ENCODE measurements at regions not wholly inside any gene's neighbourhood (a gene's known extent, or its start where the extent isn't known, plus 50 kb on each side); places are given as distances from the start of the nearest gene placed in this dataset.
A peak's percentile ranks its signal among the peaks of the same experiment; 100 is the strongest.
"Not testable (repeated sequence)": the region's sequence is repeated elsewhere in the genome, so short reads cannot be mapped to it uniquely, and the experiment has no call there.

DNA sequence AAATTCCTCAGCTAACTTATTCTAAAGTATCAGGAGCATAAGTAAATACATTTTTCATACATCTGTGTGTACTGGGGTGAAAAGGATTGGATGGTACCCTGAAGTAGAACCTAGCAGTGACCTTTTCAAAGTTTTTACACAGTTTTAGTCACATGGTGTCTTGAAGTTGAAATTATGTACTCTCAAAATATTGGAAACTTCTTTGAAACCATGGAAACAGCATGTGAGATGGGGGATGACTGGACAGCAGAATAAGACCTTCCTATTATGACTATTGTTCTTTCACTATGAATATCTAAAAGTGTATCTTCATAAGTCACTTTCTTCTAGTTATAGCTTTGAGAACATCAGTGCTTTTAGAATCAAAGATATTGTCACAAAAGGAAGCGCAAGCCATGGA lies 301.5 kb upstream of the ELAVL2 start:
- in situ Hi-C loops (cut with MboI; ENCODE audit: low pct_unique_long_range_greater_than_20kb, low sequenced_read_pairs): no loop called here
- DNase-seq: no peak

DNA sequence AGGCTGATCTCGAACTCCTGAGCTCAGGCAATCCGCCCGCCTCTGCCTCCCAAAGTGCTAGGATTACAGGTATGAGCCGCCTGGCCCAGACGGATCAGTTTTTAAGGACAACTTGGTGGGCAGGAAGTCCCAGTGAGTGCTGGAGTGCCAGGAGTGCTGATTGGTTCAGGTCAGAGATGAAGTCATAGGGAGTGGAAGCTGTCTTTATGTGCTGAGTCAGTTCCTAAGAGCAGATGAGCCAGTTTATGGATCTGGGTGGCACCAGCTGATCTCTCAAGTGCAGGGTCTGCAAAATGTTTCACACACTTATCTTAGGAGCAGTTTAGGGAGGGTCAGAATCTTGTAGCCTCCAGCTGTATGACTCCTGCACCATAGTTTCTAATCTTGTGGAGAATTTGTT lies 292.1 kb upstream of the ELAVL2 start:
- DNase-seq: no peak
- in situ Hi-C loops (cut with MboI; ENCODE audit: low pct_unique_long_range_greater_than_20kb, low sequenced_read_pairs): no loop called here

DNA sequence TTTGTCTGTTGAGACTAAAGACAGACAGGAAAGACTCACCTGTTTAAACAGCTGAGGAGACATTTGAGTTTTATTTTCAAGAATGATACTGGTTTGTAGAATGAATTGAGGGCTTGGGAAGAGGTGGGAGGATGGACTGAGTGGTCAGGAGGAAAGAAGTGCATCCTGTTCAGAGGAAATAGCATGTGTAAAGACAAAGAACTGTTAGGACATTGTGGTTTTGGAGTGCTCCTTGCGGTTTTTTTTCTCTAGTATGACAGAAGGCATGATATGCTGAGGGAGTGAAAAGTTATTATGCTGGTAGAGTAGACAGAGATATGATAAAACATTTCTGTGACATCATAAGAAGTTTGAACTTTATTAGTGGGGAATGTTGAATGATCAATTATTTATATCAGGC lies 270.7 kb upstream of the ELAVL2 start:
- DNase-seq: peak; percentile 84
- in situ Hi-C loops (cut with MboI; ENCODE audit: low pct_unique_long_range_greater_than_20kb, low sequenced_read_pairs): no loop called here

DNA sequence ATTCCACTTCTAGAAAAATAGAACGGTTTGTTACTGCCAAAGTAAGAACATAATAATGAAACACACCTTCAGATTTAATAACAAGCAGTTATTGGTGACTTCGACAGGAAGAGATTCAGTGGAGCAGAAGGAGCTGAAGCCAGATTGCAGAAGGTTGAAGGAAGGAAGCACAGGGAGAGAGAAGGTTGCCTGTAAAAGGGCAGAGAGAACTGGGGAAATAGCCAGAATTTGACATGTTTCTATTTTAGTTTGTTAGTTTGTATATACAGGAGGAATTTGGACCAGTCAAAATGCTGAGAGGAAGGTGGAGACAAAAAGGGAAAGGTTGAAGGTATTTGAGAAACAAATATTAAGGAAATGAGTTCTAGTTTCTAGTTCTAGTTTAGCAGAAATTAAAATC lies 269.2 kb upstream of the ELAVL2 start:
- peak; percentile 8 for DNase-seq
- in situ Hi-C loops (cut with MboI; ENCODE audit: low pct_unique_long_range_greater_than_20kb, low sequenced_read_pairs): no loop called here

DNA sequence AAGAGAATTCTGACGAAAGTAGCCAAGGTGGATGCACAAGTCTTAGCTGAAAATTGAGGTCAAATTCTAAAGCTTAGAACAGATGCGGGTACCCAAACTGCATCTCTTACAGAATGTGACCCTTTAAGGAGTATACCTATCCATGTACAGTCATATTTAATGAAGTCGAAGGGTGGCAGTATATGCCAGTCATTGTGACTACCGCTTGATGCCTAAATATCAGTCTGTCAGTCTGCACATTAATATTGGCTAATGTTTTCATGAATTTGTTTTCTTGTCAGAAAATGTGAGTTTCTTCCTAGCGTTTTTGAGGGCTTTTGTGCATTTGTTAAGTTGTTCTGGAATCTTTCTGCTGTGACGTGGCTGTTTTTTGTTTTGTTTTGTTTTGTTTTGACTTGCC lies 264.5 kb upstream of the ELAVL2 start:
- DNase-seq: no peak
- in situ Hi-C loops (cut with MboI; ENCODE audit: low pct_unique_long_range_greater_than_20kb, low sequenced_read_pairs): no loop called here

DNA sequence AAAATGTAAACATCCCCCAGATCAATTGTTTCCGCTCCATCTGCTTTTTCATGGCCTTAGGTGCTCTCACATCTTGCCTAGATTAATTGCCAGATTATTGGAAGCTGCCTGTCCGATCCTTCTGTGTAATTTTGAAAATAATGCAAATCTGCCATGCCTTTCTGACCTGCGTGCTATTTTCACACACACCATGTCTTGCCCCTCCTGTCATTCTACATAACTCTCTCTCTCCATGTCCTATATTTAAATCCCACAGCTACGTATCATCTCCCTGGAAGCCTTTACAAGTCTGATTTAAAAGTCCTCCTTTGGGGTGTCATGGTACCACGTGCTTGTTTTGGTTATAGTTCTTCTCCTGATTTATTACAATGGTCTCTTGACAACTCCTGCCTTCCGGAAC lies 247.6 kb upstream of the ELAVL2 start:
- in situ Hi-C loops (cut with MboI; ENCODE audit: low pct_unique_long_range_greater_than_20kb, low sequenced_read_pairs): no loop called here
- no peak for DNase-seq

DNA sequence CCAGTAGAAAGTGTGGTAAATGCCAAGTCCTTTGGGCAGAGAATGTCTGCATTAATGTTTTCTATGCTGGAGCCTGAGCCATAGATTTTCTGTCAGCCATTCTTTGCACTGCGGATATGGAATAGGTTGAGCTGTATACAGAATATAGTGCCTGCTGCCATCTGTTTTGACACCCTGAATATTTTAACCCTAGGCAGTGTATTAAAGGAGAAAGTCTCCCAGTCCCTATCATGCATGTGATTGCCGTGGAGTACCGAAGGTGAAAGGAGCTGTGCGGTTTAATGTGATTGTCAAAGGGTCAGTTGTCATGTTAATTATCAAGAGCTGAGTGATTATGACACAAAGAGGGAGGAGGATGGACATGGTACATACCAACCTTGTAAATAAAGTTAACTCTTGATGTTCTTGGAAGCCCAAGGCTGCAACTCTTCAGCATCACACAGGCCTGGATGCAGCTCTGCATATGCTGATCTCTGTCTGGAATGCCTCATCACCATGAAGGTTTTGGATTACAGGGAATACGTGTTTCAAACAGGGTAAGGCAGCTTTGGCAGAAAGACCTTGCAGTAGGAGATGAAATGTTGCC lies 247.1 kb upstream of the ELAVL2 start:
- in situ Hi-C loops (cut with MboI; ENCODE audit: low pct_unique_long_range_greater_than_20kb, low sequenced_read_pairs): no loop called here

DNA sequence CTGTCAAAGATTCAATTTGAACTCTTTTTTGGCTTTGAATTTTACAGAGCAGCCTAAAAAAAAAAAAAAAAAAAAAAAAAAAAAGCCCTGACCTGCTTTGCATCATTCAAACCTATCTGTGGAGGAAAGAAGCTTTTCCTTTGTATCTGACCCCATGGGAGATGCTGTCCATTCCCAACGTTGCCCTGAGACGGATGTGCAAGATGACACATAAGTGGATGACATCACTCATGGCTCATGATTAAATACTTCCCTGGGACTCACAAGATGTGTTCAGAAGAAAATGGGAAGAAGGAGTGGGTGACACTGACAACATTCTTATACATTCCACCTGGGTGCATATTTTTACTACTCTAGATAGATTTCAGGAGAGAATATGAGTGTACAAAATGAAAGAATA lies 245.7 kb upstream of the ELAVL2 start:
- in situ Hi-C loops (cut with MboI; ENCODE audit: low pct_unique_long_range_greater_than_20kb, low sequenced_read_pairs): no loop called here
- DNase-seq: no peak

More for the DNA sequence above, 247.1 kb upstream of the ELAVL2 start:
- no peak for DNase-seq

DNA sequence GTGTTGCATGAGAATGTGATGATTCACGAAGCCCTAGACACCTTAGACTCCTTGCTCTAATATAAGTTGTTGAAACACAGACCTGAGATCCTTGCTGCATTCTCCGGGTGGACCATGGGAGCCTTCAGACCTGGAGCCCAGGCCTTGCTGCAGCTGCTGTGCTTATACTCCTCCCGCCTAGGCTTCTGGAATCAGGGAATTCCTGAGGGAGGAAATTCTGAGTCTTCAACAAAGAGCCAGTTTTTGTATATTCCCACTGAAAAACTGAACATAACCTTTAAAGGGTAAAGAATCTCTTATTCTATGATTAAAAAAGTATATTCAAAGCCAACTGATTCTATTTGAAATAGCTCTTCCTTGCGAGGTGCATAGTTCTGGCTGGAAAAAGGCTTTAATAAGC lies 245.1 kb upstream of the ELAVL2 start:
- in situ Hi-C loops (cut with MboI; ENCODE audit: low pct_unique_long_range_greater_than_20kb, low sequenced_read_pairs): no loop called here
- DNase-seq: no peak

DNA sequence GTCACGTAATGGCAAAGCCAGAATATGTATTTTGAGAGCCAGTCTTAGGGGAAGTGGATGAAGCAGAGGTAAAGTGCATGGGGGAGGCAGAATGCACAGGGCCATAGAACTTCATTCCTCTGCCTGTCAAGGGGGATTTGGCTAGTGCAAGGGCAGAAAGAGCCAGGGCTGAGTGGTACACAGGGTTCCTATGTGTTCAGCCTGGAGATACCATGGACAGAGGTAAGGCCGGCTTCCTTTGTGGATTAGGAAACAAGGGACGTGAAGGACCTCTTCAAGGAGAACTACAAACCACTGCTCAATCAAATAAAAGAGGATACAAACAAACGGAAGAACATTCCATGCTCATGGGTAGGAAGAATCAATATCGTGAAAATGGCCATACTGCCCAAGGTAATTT lies 241.1 kb upstream of the ELAVL2 start:
- in situ Hi-C loops (cut with MboI; ENCODE audit: low pct_unique_long_range_greater_than_20kb, low sequenced_read_pairs); DNase-seq: not testable (repeated sequence)

DNA sequence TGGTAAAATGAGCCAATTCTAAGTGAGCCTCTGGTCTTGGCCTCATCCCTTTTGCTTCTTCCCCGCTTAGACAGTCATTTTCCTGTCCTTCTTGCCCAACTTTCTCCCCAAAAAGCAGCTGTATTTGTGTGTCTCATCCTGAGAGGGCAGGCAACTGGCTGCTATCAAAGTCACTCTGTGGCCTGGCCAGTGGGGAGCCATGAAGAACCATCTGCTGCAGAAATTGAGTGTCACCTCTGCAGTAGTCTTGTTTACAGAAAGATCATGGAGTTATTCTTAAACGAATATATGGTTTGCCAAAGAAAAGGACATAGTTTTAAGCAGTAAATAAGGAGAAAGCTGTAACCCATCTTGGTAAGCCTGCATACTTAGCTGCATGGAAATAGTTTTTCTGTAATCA lies 233.6 kb upstream of the ELAVL2 start:
- DNase-seq: no peak
- in situ Hi-C loops (cut with MboI; ENCODE audit: low pct_unique_long_range_greater_than_20kb, low sequenced_read_pairs): no loop called here

DNA sequence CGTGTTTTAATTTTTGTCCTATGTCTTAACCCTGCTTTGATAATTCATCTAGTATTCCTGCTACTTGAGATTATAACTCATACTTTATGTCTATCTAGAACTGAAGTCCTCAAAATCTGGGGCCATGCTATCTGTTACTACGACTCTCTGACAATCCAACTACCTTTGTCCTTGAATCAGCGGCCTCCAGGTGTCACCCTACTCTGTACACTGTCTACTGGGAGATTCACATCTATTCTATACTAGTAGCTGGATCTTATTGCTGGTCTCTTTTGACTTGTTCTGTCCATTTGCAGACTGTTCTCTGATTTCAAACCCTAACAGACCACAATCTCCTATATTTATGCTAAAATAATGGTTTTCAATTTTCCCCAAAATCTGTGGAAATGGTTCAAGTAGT lies 225.5 kb upstream of the ELAVL2 start:
- DNase-seq: no peak
- in situ Hi-C loops (cut with MboI; ENCODE audit: low pct_unique_long_range_greater_than_20kb, low sequenced_read_pairs): no loop called here

DNA sequence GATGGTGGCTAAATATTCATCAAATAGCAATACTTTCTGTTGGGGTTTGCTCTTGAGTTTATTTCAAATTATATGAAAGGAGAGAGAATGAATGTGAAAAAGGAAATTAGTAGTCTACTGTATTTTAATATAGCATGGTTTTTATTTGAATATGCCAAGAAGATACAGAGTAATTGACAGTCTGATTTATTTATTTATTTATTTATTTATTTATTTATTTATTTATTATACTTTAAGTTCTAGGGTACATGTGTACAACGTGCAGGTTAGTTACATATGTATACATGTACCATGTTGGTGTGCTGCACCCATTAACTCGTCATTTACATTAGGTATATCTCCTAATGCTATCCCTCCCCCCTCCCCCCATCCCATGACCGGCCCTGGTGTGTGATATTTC lies 224.2 kb upstream of the ELAVL2 start:
- DNase-seq; in situ Hi-C loops (cut with MboI; ENCODE audit: low pct_unique_long_range_greater_than_20kb, low sequenced_read_pairs): not testable (repeated sequence)

DNA sequence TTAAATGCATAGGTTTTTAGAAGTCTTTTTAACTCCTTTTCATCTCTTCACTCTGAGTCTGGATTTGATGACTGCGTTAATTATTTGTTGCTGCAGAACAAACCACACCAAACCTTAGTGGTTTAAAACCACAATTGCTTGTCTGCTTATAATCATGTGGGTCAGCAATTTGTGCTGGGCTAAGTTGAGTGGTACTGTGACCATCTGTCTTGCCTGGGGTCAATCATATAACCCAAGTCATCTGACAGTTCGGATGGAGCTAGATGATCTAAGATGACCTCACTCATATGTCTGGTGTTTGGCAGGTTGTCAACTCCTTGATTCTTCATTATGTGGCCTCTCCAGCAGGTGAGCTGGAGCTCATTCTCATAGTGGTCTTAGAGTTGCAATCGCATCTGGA lies 219.1 kb upstream of the ELAVL2 start:
- in situ Hi-C loops (cut with MboI; ENCODE audit: low pct_unique_long_range_greater_than_20kb, low sequenced_read_pairs): no loop called here
- no peak for DNase-seq

DNA sequence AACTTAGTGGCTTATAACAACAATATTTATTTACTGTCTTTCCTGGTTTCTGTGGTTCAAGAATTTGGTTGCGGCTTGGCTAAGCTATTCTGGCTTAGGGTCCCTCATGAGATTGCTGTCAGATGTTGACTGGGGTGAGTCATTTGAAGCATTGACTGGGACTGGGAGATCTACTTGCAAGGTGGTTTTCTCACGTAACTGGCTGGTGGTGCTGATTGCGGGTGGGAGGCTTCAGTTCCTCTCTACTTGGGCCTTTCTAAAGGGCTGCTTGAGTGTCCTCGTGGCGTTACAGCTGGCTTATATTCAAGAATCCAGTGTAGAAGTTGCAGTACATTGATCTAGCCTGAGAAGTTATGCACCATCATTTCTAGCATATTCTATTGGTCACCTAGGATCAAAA lies 218.5 kb upstream of the ELAVL2 start:
- in situ Hi-C loops (cut with MboI; ENCODE audit: low pct_unique_long_range_greater_than_20kb, low sequenced_read_pairs): no loop called here
- DNase-seq: no peak

DNA sequence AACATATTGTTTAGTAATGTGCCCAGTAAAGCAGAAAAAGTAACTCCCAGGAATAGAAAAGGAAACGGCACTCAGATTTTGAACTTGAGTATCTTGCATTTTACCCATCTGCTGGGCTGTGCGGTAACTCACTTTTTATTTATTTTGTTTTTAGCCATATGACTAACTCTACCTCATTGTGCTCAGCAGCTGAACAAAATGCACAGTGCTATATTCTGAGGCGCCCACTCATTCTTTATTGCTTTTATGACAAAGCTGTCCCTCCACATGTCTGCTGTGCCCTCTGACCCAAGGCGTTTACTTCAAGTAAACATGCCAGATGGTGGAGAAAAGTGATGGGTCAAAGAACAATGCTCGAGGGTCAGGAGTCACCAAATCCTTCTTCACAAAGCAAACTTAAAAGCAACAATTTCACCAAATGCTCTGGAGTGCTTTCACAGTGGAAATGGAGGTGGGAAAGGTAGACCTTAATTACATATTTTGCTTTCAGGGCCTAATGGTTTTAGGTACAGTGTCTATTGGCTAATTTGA lies 215.2 kb upstream of the ELAVL2 start:
- no peak for DNase-seq
- in situ Hi-C loops (cut with MboI; ENCODE audit: low pct_unique_long_range_greater_than_20kb, low sequenced_read_pairs): no loop called here

DNA sequence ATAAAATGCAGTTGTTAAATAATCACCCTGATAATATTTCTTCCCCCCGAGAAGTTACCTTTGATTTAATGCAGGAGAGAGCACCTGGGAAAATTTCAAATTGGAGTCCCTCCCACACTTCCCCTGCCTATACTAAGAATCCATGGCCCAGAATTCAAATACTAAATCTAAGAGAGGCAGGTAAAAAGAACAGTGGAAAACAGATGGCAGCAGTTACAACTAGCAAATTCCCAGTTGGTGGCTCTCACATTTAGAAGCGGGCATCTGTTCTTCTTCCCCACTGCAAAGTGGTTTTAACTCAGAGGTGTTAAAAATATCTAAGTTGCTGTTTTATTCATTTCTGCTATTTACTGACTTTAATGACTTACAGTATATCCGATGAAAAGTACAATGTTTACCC lies 210.4 kb upstream of the ELAVL2 start:
- no peak for DNase-seq
- in situ Hi-C loops (cut with MboI; ENCODE audit: low pct_unique_long_range_greater_than_20kb, low sequenced_read_pairs): no loop called here

DNA sequence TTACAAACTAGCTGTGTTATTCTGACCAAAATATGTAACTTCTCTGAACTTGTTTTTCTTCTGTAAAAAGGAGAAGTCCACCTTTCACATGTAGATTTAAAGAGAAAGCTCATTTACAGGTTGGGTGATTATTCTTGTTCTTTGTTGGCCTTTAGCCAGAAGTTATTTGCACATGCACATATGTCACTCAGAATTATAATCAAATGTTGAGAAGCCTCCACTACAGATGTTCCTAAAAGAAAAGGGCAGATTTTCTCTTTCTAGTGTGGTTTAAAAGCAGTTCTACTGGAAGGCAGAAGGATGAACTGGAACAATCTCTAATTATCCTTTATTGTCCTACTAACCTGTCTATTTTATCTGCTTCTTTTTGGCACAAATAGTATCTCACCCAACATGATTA lies 209.8 kb upstream of the ELAVL2 start:
- in situ Hi-C loops (cut with MboI; ENCODE audit: low pct_unique_long_range_greater_than_20kb, low sequenced_read_pairs): no loop called here
- DNase-seq: no peak

DNA sequence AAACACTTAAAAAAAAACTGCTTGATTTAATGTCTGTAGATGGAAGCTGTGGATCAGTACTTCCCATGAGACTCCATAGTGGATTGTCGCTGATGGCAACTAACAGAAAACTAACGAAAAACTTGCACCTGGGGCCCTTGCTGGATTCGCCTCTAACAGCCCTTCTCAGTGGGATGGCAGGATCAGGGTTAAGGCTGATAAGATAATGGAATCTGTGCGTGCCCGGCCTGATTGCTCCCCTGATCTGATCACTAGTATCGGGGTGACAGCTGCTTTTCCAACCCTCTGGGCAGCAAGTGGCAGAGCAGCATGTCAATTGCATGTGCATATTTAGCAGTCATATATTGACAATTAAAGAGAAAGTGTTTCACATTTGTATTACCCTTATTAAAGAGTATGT lies 185.8 kb upstream of the ELAVL2 start:
- DNase-seq: no peak
- in situ Hi-C loops (cut with MboI; ENCODE audit: low pct_unique_long_range_greater_than_20kb, low sequenced_read_pairs): no loop called here

DNA sequence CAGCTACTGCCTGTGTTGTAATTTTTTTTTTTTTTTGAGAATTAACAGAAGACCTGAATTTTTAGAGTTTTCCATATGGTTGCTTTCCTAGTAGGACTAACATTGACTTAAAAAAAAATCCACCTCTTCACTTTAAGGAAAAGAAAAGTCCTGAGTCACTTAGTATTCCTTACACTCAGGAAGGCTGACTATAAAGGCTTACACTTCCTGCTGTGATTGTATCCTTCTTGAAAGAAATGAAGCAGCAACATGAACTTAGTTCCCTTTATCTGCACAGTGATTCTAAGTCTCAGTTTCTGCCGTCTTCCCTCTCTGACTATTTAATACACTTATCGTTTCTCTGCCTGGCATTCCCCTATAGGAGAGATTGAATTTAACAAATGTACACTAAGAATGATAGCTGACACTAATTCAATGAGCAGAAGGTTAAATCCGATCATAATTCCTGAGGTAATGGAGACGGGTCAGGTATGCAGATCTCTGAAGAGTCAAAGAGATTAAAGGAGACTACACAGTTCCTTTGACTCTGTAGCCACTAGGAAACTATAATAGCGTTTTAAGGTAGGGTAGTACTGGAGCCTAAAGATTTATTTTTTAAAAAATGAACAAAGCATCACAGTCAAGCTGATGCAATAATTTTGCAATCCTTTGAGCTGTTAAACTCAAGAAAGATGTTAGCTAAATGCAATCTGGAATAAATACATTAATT lies 185.1 kb upstream of the ELAVL2 start:
- in situ Hi-C loops (cut with MboI; ENCODE audit: low pct_unique_long_range_greater_than_20kb, low sequenced_read_pairs): no loop called here
- no peak for DNase-seq

DNA sequence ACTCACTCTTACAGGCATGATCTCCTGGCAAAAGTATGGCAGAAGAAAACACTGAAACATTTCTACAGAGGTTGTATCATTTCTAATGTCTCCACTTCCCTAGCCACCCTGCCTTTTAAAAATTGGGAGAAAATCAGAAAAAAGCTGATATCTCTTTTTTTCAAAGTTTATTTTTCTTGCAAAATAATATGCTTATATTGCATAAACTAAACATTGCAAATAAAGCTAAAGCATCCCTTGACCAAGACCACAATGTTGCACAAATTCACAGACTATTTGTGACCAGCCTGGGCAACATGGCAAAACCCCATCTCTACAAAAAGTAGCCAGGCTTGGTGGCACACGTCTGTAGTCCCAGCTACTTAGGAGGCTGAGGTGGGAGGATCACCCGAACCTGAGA lies 183.3 kb upstream of the ELAVL2 start:
- DNase-seq: no peak
- in situ Hi-C loops (cut with MboI; ENCODE audit: low pct_unique_long_range_greater_than_20kb, low sequenced_read_pairs): no loop called here

All from KBM-7 (cell line).